ENCODE measurements at regions not wholly inside any gene's neighbourhood (a gene's known extent, or its start where the extent isn't known, plus 50 kb on each side); places are given as distances from the start of the nearest gene placed in this dataset.

- no peak overlapping the region for H3K4me3 ChIP-seq (ENCODE audit: low read length)
- ChIA-PET POLR2A (ENCODE audit: unreplicated experiment) (no interaction called here), CTCF (no interaction called here)
- H3K9me2 ChIP-seq (replicated peaks; ENCODE audit: low read length) = no peaks in the 10 kb centered on the region
- H2AFZ ChIP-seq (ENCODE audit: low read length) = no peak overlapping the region
- H3K9ac ChIP-seq (ENCODE audit: low read length) = no peak overlapping the region
- H3F3A ChIP-seq (ENCODE audit: low read length, unreplicated experiment) = no peaks in the 10 kb centered on the region
- DNase-seq = no peak
- H4K20me1 ChIP-seq (ENCODE audit: low read length) = no peaks in the 10 kb centered on the region
- TF ChIP-seq EZH2phosphoT487 (IDR thresholded peaks at IDR 0.05; ENCODE audit: borderline replicate concordance, low read length) = no peak
- no peak for TF ChIP-seq CTCF (conservative IDR thresholded peaks at IDR 0.05; ENCODE audit: low read depth, low read length)
- no peak for TF ChIP-seq EZH2 (IDR thresholded peaks at IDR 0.05; ENCODE audit: low read length, unreplicated experiment)
- BruUV-seq (replicated peaks) = no TSS peak
- 0 out of 2 replicates have a peak, but pooled peaks cover 7% of the 10 kb centered on the region for H3K4me1 ChIP-seq (ENCODE audit: insufficient read depth, low read length)
- no peaks in the 10 kb centered on the region for H3K9me3 ChIP-seq (ENCODE audit: low read length)
- no peaks in the 10 kb centered on the region for H3K36me3 ChIP-seq (ENCODE audit: low read depth, low read length)
- no peaks in the 10 kb centered on the region for H3K27me3 ChIP-seq (ENCODE audit: low read length)
- H3K79me2 ChIP-seq (ENCODE audit: low read length) = no peaks in the 10 kb centered on the region
- intact Hi-C loops (cut with micrococcal nuclease) = no loop called here
- no peak for ATAC-seq
- H3K27ac ChIP-seq (ENCODE audit: low read length) = no peak overlapping the region
- H3K4me2 ChIP-seq (ENCODE audit: low read length) = no peak overlapping the region
Observed at GRCh38 chr4:134364928-134365327, 163.3 kb upstream of the PABPC4L start.

DNA sequence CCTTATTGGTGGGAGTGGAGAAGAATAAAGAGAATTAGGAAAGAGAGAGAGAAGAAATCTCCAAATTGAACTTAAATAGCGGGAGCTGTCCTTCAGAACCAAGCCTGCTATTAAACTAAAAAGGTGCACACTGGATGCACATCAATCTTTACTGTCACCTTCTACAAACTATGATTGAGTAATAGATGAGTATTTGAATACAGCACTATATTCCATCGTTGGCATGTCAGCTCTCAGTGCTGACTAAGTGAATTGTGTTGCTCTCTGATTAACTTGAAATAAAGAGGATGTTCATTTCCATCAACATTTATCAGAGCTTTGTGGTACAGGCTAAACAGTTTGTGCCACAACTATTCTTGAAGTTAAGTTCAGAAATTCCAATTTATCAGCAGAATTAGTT lies 143.7 kb upstream of the PABPC4L start:
- Histone ChIP-seq H4K20me1 (ENCODE audit: low read length) (no peaks in the 10 kb centered on the region), H3K4me2 (ENCODE audit: low read length) (no peak overlapping the region), H3K4me1 (ENCODE audit: insufficient read depth, low read length) (no peaks in the 10 kb centered on the region), H3K27ac (ENCODE audit: low read length) (no peak overlapping the region), H3K36me3 (ENCODE audit: low read depth, low read length) (no peaks in the 10 kb centered on the region), H3K27me3 (ENCODE audit: low read length) (no peaks in the 10 kb centered on the region), H3K4me3 (ENCODE audit: low read length) (no peak overlapping the region), H3K79me2 (ENCODE audit: low read length) (no peaks in the 10 kb centered on the region), H3F3A (ENCODE audit: low read length, unreplicated experiment) (no peaks in the 10 kb centered on the region), H2AFZ (ENCODE audit: low read length) (no peak overlapping the region), H3K9ac (ENCODE audit: low read length) (no peak overlapping the region), H3K9me2 (replicated peaks; ENCODE audit: low read length) (no peaks in the 10 kb centered on the region), H3K9me3 (ENCODE audit: low read length) (no peaks in the 10 kb centered on the region)
- intact Hi-C loops (cut with micrococcal nuclease) = no loop called here
- CTCF ChIA-PET = no interaction called here
- TF ChIP-seq EZH2phosphoT487 (IDR thresholded peaks at IDR 0.05; ENCODE audit: borderline replicate concordance, low read length) (no peak), EZH2 (IDR thresholded peaks at IDR 0.05; ENCODE audit: low read length, unreplicated experiment) (no peak), CTCF (conservative IDR thresholded peaks at IDR 0.05; ENCODE audit: low read depth, low read length) (no peak)
- ATAC-seq (no peak), DNase-seq (no peak)
- POLR2A ChIA-PET (ENCODE audit: unreplicated experiment) = no interaction called here
- BruUV-seq (replicated peaks) = no TSS peak

DNA sequence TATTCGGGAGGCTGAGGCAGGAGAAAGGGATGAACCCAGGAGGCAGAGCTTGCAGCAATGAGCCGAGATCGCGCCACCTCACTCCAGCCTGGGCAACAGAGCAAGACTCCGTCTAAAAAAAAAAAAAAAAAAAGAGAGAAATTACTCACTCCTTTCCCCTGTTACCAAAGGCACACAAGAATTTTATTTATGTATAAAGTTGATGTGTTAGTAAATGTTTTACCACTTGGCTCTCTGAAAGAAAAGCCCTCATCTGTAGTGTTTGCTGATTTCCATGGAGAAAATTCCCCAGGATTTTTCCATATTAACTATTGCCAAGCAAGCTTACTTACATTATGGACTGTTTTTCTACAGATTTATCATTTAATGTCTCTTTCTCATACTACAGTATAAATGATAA lies 142.1 kb upstream of the PABPC4L start:
- intact Hi-C loops (cut with micrococcal nuclease) = no loop called here
- H3K4me3 ChIP-seq (ENCODE audit: low read length) = no peak overlapping the region
- H3K9me3 ChIP-seq (ENCODE audit: low read length) = no peaks in the 10 kb centered on the region
- H3K4me1 ChIP-seq (ENCODE audit: insufficient read depth, low read length) = no peaks in the 10 kb centered on the region
- DNase-seq (no peak), ATAC-seq (no peak)
- no peaks in the 10 kb centered on the region for H3K79me2 ChIP-seq (ENCODE audit: low read length)
- no TSS peak for BruUV-seq (replicated peaks)
- H3K4me2 ChIP-seq (ENCODE audit: low read length) = no peak overlapping the region
- no peaks in the 10 kb centered on the region for H3F3A ChIP-seq (ENCODE audit: low read length, unreplicated experiment)
- H3K9me2 ChIP-seq (replicated peaks; ENCODE audit: low read length) = no peaks in the 10 kb centered on the region
- H2AFZ ChIP-seq (ENCODE audit: low read length) = no peak overlapping the region
- H3K36me3 ChIP-seq (ENCODE audit: low read depth, low read length) = no peaks in the 10 kb centered on the region
- H3K27ac ChIP-seq (ENCODE audit: low read length) = no peak overlapping the region
- ChIA-PET POLR2A (ENCODE audit: unreplicated experiment) (no interaction called here), CTCF (no interaction called here)
- no peak overlapping the region for H3K9ac ChIP-seq (ENCODE audit: low read length)
- no peaks in the 10 kb centered on the region for H4K20me1 ChIP-seq (ENCODE audit: low read length)
- H3K27me3 ChIP-seq (ENCODE audit: low read length) = no peaks in the 10 kb centered on the region
- no peak for TF ChIP-seq CTCF (conservative IDR thresholded peaks at IDR 0.05; ENCODE audit: low read depth, low read length)
- no peak for TF ChIP-seq EZH2 (IDR thresholded peaks at IDR 0.05; ENCODE audit: low read length, unreplicated experiment)
- TF ChIP-seq EZH2phosphoT487 (IDR thresholded peaks at IDR 0.05; ENCODE audit: borderline replicate concordance, low read length) = no peak

Measured in PC-3 (cell line).